C4-2B (cell line): ENCODE measurements at regions not wholly inside any gene's neighbourhood (a gene's known extent, or its start where the extent isn't known, plus 50 kb on each side); places are given as distances from the start of the nearest gene placed in this dataset.

ENCODE experiments used
- H3K27ac ChIP-seq: fragments of 450-650 bp; 2 replicates; pipeline ENCODE4 v1.5.1; 2017
- ZFX ChIP-seq: fragments of 450-650 bp; IDR thresholded peaks from 2 replicates; pipeline ENCODE4 v1.6.1; 2017
- TF ChIP-seq, protein P1 (sequence below): fragments of 450-650 bp; conservative IDR thresholded peaks from 2 replicates; pipeline ENCODE4 v1.5.1; 2017; ENCODE audit warnings: mild to moderate bottlenecking

DNA sequence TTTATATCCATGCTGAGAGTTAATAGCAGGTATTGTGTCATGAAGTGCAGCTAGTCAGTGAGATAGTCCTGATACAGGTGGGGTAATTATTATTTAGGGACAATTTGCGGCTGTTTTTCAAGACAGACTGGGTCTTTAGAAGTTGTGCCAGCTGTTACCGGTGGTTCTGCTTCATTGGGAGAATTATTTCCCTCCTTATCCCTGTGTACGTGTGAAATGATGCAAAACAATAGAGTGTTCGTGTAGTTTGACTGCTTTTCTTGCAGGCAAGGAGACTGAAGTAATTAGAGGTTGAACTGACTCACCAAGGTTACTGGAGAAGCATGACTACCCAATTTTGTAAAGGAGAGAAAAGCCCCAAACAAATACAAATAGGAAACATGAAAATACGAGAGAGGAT lies 101.7 kb downstream of the ARRDC3 start:
- TF ChIP-seq, protein P1, sequence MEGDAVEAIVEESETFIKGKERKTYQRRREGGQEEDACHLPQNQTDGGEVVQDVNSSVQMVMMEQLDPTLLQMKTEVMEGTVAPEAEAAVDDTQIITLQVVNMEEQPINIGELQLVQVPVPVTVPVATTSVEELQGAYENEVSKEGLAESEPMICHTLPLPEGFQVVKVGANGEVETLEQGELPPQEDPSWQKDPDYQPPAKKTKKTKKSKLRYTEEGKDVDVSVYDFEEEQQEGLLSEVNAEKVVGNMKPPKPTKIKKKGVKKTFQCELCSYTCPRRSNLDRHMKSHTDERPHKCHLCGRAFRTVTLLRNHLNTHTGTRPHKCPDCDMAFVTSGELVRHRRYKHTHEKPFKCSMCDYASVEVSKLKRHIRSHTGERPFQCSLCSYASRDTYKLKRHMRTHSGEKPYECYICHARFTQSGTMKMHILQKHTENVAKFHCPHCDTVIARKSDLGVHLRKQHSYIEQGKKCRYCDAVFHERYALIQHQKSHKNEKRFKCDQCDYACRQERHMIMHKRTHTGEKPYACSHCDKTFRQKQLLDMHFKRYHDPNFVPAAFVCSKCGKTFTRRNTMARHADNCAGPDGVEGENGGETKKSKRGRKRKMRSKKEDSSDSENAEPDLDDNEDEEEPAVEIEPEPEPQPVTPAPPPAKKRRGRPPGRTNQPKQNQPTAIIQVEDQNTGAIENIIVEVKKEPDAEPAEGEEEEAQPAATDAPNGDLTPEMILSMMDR = no peak
- no peak for TF ChIP-seq ZFX
- no peak overlapping the region for H3K27ac ChIP-seq

DNA sequence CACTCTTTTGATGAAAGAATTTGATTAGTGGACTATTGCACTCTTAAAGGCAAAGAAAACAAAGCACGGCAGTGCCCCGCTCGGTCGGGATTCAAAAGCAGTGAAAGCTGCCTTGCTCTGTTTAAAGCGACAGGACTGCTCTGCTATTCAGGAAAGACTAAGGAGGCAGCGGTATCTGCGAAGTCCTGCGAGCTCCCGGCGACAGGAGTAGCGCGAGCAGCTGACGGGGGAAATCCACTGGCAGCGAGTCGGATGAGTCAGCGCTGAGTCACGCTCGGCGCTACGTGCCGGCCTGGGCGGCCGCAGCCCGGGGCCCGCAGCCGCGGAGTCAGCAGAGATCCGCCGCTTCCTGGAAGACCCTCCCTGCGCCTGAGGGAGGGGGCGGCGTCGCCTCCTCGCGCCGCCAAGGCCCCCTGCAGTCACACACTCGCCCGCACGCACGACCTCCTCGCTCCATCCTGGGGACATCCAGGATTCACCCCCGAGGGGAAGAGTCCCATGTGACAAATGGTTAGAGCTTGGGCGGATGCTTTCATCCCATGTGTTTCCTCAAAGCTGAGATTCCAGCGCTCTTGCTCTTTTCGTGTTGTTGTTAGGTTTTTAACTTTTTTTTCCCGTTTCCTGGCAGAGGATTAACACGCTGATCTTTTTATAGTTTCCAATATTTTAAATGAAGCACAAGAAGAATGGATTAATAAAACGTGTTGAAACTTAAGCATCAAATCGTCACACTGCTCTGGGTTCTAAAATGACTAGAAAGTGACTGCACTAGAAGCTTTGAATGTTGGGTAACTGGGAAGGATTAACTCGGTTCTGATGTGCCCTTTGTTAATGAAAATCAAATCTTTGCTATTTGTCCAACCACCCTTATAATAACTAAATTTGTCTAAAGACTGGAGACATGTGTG lies 102.5 kb downstream of the ARRDC3 start:
- no peak for TF ChIP-seq ZFX
- TF ChIP-seq, protein P1 = no peak
- H3K27ac ChIP-seq = peak overlapping the region; percentile 76

DNA sequence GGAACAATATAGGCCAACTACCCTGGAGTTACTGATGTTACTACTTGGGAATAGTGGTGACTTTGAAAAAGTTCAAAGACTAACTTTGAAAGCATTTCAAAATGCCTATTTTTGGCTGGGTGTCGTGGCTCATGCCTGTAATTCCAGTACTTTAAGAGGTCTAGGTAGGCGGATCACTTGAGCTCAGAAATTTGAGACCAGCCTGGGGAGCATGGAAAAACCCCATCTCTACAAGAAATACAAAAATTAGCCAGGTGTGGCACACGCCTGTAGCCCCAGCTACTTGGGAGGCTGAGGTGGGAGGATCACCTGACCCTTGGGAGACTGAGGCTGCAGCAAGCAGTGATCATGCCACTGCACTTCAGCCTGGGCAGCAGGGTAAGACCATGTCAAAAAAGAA lies 105.3 kb downstream of the ARRDC3 start:
- H3K27ac ChIP-seq = no peak overlapping the region

DNA sequence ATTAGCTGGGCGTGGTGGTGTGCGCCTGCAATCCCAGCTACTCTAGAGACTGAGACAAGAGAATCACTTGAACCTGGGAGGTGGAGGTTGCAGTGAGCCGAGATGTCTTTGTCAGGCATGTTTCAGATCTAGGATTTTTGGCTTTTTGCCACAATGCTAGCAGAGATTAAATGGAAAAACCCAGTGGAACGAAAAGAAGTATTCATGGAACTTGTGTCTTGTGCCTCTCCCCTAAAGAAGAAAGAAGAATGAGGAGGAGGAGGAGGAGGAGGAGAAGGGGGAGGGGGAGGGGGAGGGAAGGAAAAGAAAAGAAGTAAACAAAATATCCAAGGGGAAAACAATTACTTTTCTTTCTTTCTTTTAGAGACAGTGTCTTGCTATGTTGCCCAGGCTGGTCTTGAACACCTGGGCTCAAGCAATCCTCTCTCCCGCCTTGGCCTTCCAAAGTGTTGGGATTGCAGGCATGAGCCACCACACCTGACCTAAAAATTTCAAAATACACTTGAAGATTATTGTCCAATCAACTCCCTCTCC lies 106.0 kb downstream of the ARRDC3 start:
- no peak overlapping the region for H3K27ac ChIP-seq
- no peak for TF ChIP-seq ZFX
- TF ChIP-seq, protein P1 = no peak

More for the DNA sequence above, 105.3 kb downstream of the ARRDC3 start:
- TF ChIP-seq, protein P1 = no peak
- TF ChIP-seq ZFX = no peak

DNA sequence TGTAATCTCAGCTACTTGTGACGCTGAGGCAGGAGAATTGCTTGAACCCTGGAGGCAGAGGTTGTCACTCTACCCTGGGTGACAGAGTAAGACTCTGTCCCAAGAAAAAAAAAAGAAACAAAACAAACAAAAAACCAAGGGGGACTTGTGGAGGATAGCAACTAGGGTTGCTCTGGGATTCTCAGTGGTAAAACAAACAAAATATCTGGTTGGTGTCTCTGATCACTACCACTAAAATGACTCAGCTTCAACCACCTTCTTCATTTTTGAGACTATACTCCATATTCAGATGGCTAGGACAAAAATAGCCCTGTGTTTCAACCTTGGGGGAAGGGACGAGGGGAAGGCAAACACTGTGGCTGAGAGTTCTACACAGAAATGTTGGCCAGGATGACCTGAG lies 110.3 kb downstream of the ARRDC3 start:
- H3K27ac ChIP-seq = no peak overlapping the region
- TF ChIP-seq, protein P1 = no peak
- TF ChIP-seq ZFX = no peak

DNA sequence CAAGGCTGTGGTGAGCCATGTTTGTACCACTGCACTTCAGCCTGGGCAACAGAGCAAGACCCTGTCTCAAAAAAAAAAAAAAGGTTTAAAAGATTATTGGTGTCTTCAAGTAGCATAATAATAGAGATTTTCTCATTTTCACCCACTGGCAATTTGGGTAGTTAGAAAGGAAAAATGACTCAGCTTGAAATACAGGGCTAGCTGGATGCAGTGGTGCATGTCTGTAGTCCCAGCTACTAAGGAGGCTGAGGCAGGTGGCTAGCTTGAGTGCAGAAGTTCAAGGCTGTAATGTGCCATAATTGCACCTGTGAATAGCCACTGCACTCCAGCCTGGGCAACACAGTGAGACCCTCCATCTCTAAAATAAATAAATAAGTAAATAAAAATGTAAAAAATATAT lies 111.1 kb downstream of the ARRDC3 start:
- no peak overlapping the region for H3K27ac ChIP-seq
- no peak for TF ChIP-seq ZFX
- TF ChIP-seq, protein P1 = no peak

DNA sequence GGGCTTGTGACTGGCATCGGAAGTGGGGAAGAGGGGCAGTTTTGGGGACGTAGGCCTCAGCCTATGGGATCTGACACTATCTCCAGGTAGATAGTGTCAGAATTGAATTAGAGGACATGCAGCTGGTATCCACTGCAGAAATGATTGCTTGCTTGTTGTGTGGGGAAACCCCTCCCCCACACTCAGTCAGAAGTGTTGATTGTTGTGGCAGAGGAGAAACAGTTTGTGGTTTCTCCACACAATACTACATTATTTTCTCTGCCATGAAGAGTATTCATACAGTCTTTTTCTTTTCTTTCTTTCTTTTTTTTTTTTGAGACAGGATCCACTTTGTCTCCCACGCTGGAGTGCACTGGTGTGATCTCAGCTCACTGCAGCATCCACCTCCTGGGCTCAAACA lies 113.9 kb downstream of the ARRDC3 start:
- H3K27ac ChIP-seq = no peak overlapping the region
- TF ChIP-seq, protein P1 = no peak
- no peak for TF ChIP-seq ZFX
